IPS DF 6.9 (cell line): ENCODE measurements at regions not wholly inside any gene's neighbourhood (a gene's known extent, or its start where the extent isn't known, plus 50 kb on each side); places are given as distances from the start of the nearest gene placed in this dataset.

ENCODE experiments used
- DNase-seq: peaks from one replicate; pipeline ENCODE4 v3.0.0-alpha.2; 2013; ENCODE audit warnings: low read depth, low spot score
- H3K27ac ChIP-seq: one replicate; pipeline ENCODE4 v1.5.1; 2013; ENCODE audit warnings: low read length, control low read depth
- H3K27me3 ChIP-seq: 2 replicates; pipeline ENCODE4 v1.6.1; 2013; ENCODE audit warnings: mild to moderate bottlenecking, low read length; ENCODE audit not compliant: control insufficient read depth, insufficient read depth
- H3K36me3 ChIP-seq: 2 replicates; pipeline ENCODE4 v1.6.1; 2013; ENCODE audit warnings: low read length; ENCODE audit not compliant: control insufficient read depth, insufficient read depth
- H3K4me1 ChIP-seq: 2 replicates; pipeline ENCODE4 v1.6.1; 2013; ENCODE audit warnings: low read length; ENCODE audit not compliant: control insufficient read depth, insufficient read depth
- H3K4me3 ChIP-seq: 2 replicates; pipeline ENCODE4 v1.5.1; 2013; ENCODE audit warnings: mild to moderate bottlenecking, low read length
- H3K9me3 ChIP-seq: 2 replicates; pipeline ENCODE4 v1.6.1; 2013; ENCODE audit warnings: low read length, inconsistent platforms; ENCODE audit not compliant: control insufficient read depth, insufficient read depth
- WGBS: extraction: QIAGEN DNeasy Blood & Tissue Kit; methylation state at CpG from one replicate; pipeline ENCODE4 v1.1.7; 2013; ENCODE audit warnings: mixed read lengths, missing lambda C conversion rate; ENCODE audit not compliant: insufficient read length, insufficient coverage; 5-methylcytosine and 5-hydroxymethylcytosine counted together

GRCh38 chr5:52453176-52453575 lies 334.5 kb upstream of the ITGA1 start:
- WGBS: no CpG with 5 or more reads among the region's 2 CpGs
- Histone ChIP-seq H3K36me3 (no peaks in the 10 kb centered on the region), H3K4me1 (no peaks in the 10 kb centered on the region), H3K4me3 (no peak overlapping the region), H3K27me3 (no peaks in the 10 kb centered on the region), H3K9me3 (no peaks in the 10 kb centered on the region), H3K27ac (no peak overlapping the region)
- no peak for DNase-seq

- DNase-seq: no peak
- Histone ChIP-seq H3K9me3 (no peaks in the 10 kb centered on the region), H3K4me1 (no peaks in the 10 kb centered on the region), H3K36me3 (no peaks in the 10 kb centered on the region), H3K27ac (no peak overlapping the region), H3K4me3 (no peak overlapping the region), H3K27me3 (no peaks in the 10 kb centered on the region)
- 100% methylated on average over 1 of the region's 2 CpGs for WGBS
These were observed 331.8 kb upstream of the ITGA1 start for GRCh38 chr5:52455920-52456319.

GRCh38 chr5:52457810-52458209 lies 329.9 kb upstream of the ITGA1 start:
- WGBS: no CpG with 5 or more reads among the region's 2 CpGs
- no peak overlapping the region for H3K4me3 ChIP-seq
- no peaks in the 10 kb centered on the region for H3K4me1 ChIP-seq
- no peaks in the 10 kb centered on the region for H3K27me3 ChIP-seq
- H3K36me3 ChIP-seq: no peaks in the 10 kb centered on the region
- H3K9me3 ChIP-seq: no peaks in the 10 kb centered on the region
- no peak for DNase-seq
- no peak overlapping the region for H3K27ac ChIP-seq

- no peaks in the 10 kb centered on the region for H3K36me3 ChIP-seq
- WGBS: no CpG with 5 or more reads among the region's 4 CpGs
- no peak overlapping the region for H3K27ac ChIP-seq
- no peak for DNase-seq
- no peaks in the 10 kb centered on the region for H3K4me1 ChIP-seq
- H3K9me3 ChIP-seq: no peaks in the 10 kb centered on the region
- H3K4me3 ChIP-seq: no peak overlapping the region
- no peaks in the 10 kb centered on the region for H3K27me3 ChIP-seq
These were observed 321.6 kb upstream of the ITGA1 start for GRCh38 chr5:52466113-52466512.

- no CpG with 5 or more reads among the region's 7 CpGs for WGBS
- no peaks in the 10 kb centered on the region for H3K27me3 ChIP-seq
- no peaks in the 10 kb centered on the region for H3K4me1 ChIP-seq
- no peak overlapping the region for H3K4me3 ChIP-seq
- no peaks in the 10 kb centered on the region for H3K36me3 ChIP-seq
- H3K27ac ChIP-seq: no peak overlapping the region
- no peaks in the 10 kb centered on the region for H3K9me3 ChIP-seq
- no peak for DNase-seq
These were observed 320.8 kb upstream of the ITGA1 start for GRCh38 chr5:52466749-52467520.

GRCh38 chr5:52468976-52469375 lies 318.7 kb upstream of the ITGA1 start:
- H3K27ac ChIP-seq: no peak overlapping the region
- no peaks in the 10 kb centered on the region for H3K4me1 ChIP-seq
- H3K27me3 ChIP-seq: no peaks in the 10 kb centered on the region
- no peaks in the 10 kb centered on the region for H3K9me3 ChIP-seq
- WGBS: no CpG with 5 or more reads among the region's 1 CpG
- DNase-seq: no peak
- no peaks in the 10 kb centered on the region for H3K36me3 ChIP-seq
- H3K4me3 ChIP-seq: no peak overlapping the region

- no peak for DNase-seq
- Histone ChIP-seq H3K27ac (no peak overlapping the region), H3K36me3 (no peaks in the 10 kb centered on the region), H3K4me3 (no peak overlapping the region), H3K4me1 (no peaks in the 10 kb centered on the region), H3K27me3 (no peaks in the 10 kb centered on the region), H3K9me3 (no peaks in the 10 kb centered on the region)
- WGBS: no CpG with 5 or more reads among the region's 5 CpGs
These were observed 318.3 kb upstream of the ITGA1 start for GRCh38 chr5:52469420-52469819.

- no CpG with 5 or more reads among the region's 1 CpG for WGBS
- Histone ChIP-seq H3K36me3 (no peaks in the 10 kb centered on the region), H3K9me3 (no peaks in the 10 kb centered on the region), H3K4me1 (no peaks in the 10 kb centered on the region), H3K4me3 (no peak overlapping the region), H3K27me3 (no peaks in the 10 kb centered on the region), H3K27ac (no peak overlapping the region)
- no peak for DNase-seq
These were observed 317.9 kb upstream of the ITGA1 start for GRCh38 chr5:52469835-52470234.

- Histone ChIP-seq H3K27me3 (no peaks in the 10 kb centered on the region), H3K9me3 (no peaks in the 10 kb centered on the region), H3K4me3 (no peak overlapping the region), H3K4me1 (no peaks in the 10 kb centered on the region), H3K36me3 (no peaks in the 10 kb centered on the region), H3K27ac (no peak overlapping the region)
- no peak for DNase-seq
- no CpG with 5 or more reads among the region's 1 CpG for WGBS
These were observed 311.4 kb upstream of the ITGA1 start for GRCh38 chr5:52476346-52476745.

- no CpG with 5 or more reads among the region's 1 CpG for WGBS
- no peaks in the 10 kb centered on the region for H3K4me1 ChIP-seq
- H3K4me3 ChIP-seq: no peak overlapping the region
- H3K9me3 ChIP-seq: no peaks in the 10 kb centered on the region
- no peak for DNase-seq
- H3K27me3 ChIP-seq: no peaks in the 10 kb centered on the region
- H3K36me3 ChIP-seq: no peaks in the 10 kb centered on the region
- no peak overlapping the region for H3K27ac ChIP-seq
These were observed 306.5 kb upstream of the ITGA1 start for GRCh38 chr5:52481201-52481600.

GRCh38 chr5:52481851-52482250 lies 305.9 kb upstream of the ITGA1 start:
- Histone ChIP-seq H3K4me3 (no peak overlapping the region), H3K27me3 (no peaks in the 10 kb centered on the region), H3K4me1 (no peaks in the 10 kb centered on the region), H3K36me3 (no peaks in the 10 kb centered on the region), H3K9me3 (no peaks in the 10 kb centered on the region), H3K27ac (no peak overlapping the region)
- no CpG with 5 or more reads among the region's 2 CpGs for WGBS
- no peak for DNase-seq
